ENCODE measurements at regions not wholly inside any gene's neighbourhood (a gene's known extent, or its start where the extent isn't known, plus 50 kb on each side); places are given as distances from the start of the nearest gene placed in this dataset.

DNA sequence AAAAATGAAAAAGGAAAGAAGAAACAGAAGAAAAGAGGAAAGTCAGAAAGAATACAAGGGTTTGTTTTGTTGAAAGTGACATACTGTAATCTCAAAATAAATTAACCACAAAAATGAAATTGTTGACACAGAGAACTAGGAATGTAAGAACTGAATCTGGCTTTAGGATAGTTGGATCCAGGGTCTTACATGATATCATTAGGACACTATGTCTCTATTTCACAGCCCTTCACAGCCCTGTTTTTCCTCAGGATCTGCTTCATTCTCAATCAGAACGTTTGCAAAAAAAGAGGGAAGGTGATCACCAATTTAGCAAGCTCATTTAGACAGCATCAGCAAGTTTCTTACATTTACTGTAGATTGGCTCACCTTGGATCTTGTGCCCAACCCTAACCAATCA is 188.5 kb upstream of the NREP start:
- Mint-ChIP-seq H3K36me3 (no peaks in the 10 kb centered on the region), H3K9me3 (no peaks in the 10 kb centered on the region), H3K4me3 (no peak overlapping the region), H3K27me3 (peaks cover 0 to 4% of the 10 kb centered on the region in 2 donors), H3K4me1 (no peaks in the 10 kb centered on the region), H3K27ac (no peak overlapping the region)
- WGBS (ENCODE audit: insufficient coverage), result 17% methylated on average over 1 of the region's 1 CpG
- Histone ChIP-seq H3K27ac (ENCODE audit: low read length) (no peak overlapping the region), H3K36me3 (ENCODE audit: control insufficient read depth in 2 of 2, extremely low read depth in 1 of 2, insufficient read depth in 1 of 2, low read length in 1 of 2) (no peaks in the 10 kb centered on the region), H3K9me3 (no peaks in the 10 kb centered on the region), H3K4me3 (ENCODE audit: control insufficient read depth in 1 of 2, extremely low read depth in 1 of 2, low read length in 1 of 2) (no peak overlapping the region), H3K27me3 (replicated peaks in 1 of 2; ENCODE audit: control insufficient read depth in 2 of 2, extremely low read depth in 1 of 2, insufficient read depth in 2 of 2, low read length in 1 of 2) (no peaks in the 10 kb centered on the region), H3K4me1 (ENCODE audit: control insufficient read depth in 1 of 2, extremely low read depth in 1 of 2, insufficient read depth in 2 of 2, low read length in 2 of 2) (no peaks in the 10 kb centered on the region)
- DNase-seq, result no peak
- CTCF ChIA-PET, result no interaction called here
- POLR2A ChIA-PET, result no interaction called here
- ATAC-seq (replicated peaks in 1 of 4), result no peak

DNA sequence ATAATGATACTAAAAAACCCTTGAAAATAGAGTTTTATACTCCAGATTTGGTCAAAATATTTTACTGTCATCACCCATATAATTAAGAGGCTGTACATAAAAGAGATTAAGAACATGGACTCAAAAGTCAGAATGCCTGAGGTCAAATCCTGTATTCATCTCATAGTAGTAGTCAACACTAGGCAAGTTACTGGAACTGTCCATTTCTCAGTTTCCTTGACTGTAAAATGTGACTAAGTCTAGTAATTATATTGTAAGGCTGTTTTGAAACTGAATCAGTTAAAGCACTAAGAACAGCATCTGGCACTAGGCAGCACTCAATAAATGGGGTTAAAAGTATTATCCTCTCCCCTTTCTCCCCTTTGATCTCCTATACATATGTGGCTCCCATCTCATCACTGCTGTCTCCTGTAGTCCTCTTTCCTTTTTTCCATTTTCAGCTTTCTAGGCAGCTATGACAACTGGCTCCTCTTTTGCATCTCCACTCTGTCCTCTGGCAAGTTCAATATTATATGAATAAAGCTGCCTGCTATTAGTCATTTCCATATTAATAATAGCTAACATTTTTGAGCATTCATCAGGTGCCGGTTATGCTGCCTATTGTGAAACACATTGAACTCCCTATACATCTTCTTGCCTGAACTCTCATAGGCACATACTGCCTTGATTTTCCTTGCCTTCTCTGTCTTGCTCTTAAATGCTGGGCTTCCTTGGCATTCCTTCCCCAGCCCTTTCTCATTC is 185.8 kb upstream of the NREP start:
- no peaks in the 10 kb centered on the region for H3K9me3 Mint-ChIP-seq
- no peak for ATAC-seq (replicated peaks in 1 of 4)

DNA sequence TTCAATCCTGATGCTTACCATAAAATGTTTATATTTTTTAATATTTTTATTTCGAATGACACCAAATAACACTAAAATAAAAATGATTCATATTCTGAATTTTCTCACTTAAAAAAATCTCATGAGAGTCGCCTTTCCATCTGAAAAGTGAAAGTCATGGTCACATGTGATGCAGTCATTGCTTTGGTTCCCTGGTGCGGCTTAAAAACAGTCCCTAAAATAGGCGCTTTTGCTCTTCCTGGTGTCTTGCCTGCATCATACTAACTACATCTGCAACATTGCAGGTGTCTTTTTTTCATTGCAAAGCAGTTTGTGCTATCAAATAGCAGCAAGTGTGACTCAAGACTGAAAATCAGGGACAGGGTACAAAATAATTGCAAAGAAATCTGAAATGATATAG is 185.2 kb upstream of the NREP start:
- H3K4me1 Mint-ChIP-seq, result no peaks in the 10 kb centered on the region
- H3K27me3 Mint-ChIP-seq, result no peaks in the 10 kb centered on the region
- no peaks in the 10 kb centered on the region for H3K36me3 Mint-ChIP-seq
- no peak for ATAC-seq (replicated peaks in 1 of 4)
- ChIA-PET CTCF (no interaction called here), POLR2A (no interaction called here)
- H3K4me3 ChIP-seq (ENCODE audit: control insufficient read depth in 1 of 2, extremely low read depth in 1 of 2, low read length in 1 of 2), result no peak overlapping the region
- H3K4me1 ChIP-seq (ENCODE audit: control insufficient read depth in 1 of 2, extremely low read depth in 1 of 2, insufficient read depth in 2 of 2, low read length in 2 of 2), result no peaks in the 10 kb centered on the region
- H3K4me3 Mint-ChIP-seq, result no peak overlapping the region
- no peaks in the 10 kb centered on the region for H3K9me3 Mint-ChIP-seq
- 55% methylated on average over 2 of the region's 4 CpGs for WGBS (ENCODE audit: insufficient coverage)
- no peak overlapping the region for H3K27ac ChIP-seq (ENCODE audit: low read length)
- no peaks in the 10 kb centered on the region for H3K36me3 ChIP-seq (ENCODE audit: control insufficient read depth in 2 of 2, extremely low read depth in 1 of 2, insufficient read depth in 1 of 2, low read length in 1 of 2)
- H3K27me3 ChIP-seq (replicated peaks in 1 of 2; ENCODE audit: control insufficient read depth in 2 of 2, extremely low read depth in 1 of 2, insufficient read depth in 2 of 2, low read length in 1 of 2), result no peaks in the 10 kb centered on the region
- no peak overlapping the region for H3K27ac Mint-ChIP-seq
- DNase-seq, result no peak
- H3K9me3 ChIP-seq, result no peaks in the 10 kb centered on the region

More for the DNA sequence above, 185.8 kb upstream of the NREP start:
- ChIA-PET CTCF (no interaction called here), POLR2A (interaction anchor here in 1 of 2 donors (0.5 kb wide), 1 partner anchor 237 kb away, joined by 3 read pairs; no protein-coding TSS in a partner anchor)
- Mint-ChIP-seq H3K27ac (no peak overlapping the region), H3K4me3 (no peak overlapping the region), H3K36me3 (no peaks in the 10 kb centered on the region), H3K27me3 (no peaks in the 10 kb centered on the region), H3K4me1 (no peaks in the 10 kb centered on the region)
- H3K4me1 ChIP-seq (ENCODE audit: control insufficient read depth in 1 of 2, extremely low read depth in 1 of 2, insufficient read depth in 2 of 2, low read length in 2 of 2), result no peaks in the 10 kb centered on the region
- 91% methylated on average over 1 of the region's 1 CpG for WGBS (ENCODE audit: insufficient coverage)
- no peaks in the 10 kb centered on the region for H3K27me3 ChIP-seq (replicated peaks in 1 of 2; ENCODE audit: control insufficient read depth in 2 of 2, extremely low read depth in 1 of 2, insufficient read depth in 2 of 2, low read length in 1 of 2)
- no peaks in the 10 kb centered on the region for H3K9me3 ChIP-seq
- H3K27ac ChIP-seq (ENCODE audit: low read length), result no peak overlapping the region
- no peak for DNase-seq
- H3K36me3 ChIP-seq (ENCODE audit: control insufficient read depth in 2 of 2, extremely low read depth in 1 of 2, insufficient read depth in 1 of 2, low read length in 1 of 2), result no peaks in the 10 kb centered on the region
- no peak overlapping the region for H3K4me3 ChIP-seq (ENCODE audit: control insufficient read depth in 1 of 2, extremely low read depth in 1 of 2, low read length in 1 of 2)

DNA sequence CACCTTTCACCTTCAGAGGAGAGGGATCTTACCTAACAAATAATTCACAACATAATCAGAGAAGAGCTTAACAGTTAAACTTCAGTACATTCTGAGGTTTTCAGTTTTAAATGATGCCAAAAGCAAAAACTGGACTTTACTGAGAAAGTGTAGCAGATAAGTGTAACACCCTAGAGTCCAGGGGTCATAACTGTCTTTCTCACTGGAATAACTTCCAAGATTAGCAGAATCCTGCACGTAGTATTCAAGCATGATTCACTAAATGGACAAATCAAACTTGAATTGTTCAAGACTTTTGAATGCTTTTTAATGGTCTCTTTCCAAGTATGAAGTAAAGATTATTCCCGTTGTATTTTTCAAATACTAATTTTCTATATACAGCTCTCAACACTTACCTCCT is 180.1 kb upstream of the NREP start:
- no peak overlapping the region for H3K4me3 ChIP-seq (ENCODE audit: control insufficient read depth in 1 of 2, extremely low read depth in 1 of 2, low read length in 1 of 2)
- DNase-seq (no peak), ATAC-seq (replicated peaks in 1 of 4) (no peak)
- no peaks in the 10 kb centered on the region for H3K4me1 Mint-ChIP-seq
- no peak overlapping the region for H3K27ac Mint-ChIP-seq
- CTCF ChIA-PET, result no interaction called here
- no peaks in the 10 kb centered on the region for H3K9me3 Mint-ChIP-seq
- no peaks in the 10 kb centered on the region for H3K36me3 ChIP-seq (ENCODE audit: control insufficient read depth in 2 of 2, extremely low read depth in 1 of 2, insufficient read depth in 1 of 2, low read length in 1 of 2)
- no peaks in the 10 kb centered on the region for H3K27me3 ChIP-seq (replicated peaks in 1 of 2; ENCODE audit: control insufficient read depth in 2 of 2, extremely low read depth in 1 of 2, insufficient read depth in 2 of 2, low read length in 1 of 2)
- no peaks in the 10 kb centered on the region for H3K36me3 Mint-ChIP-seq
- no CpG with 5 or more reads among the region's 2 CpGs for WGBS (ENCODE audit: insufficient coverage)
- H3K9me3 ChIP-seq, result no peaks in the 10 kb centered on the region
- no peak overlapping the region for H3K4me3 Mint-ChIP-seq
- H3K27ac ChIP-seq (ENCODE audit: low read length), result no peak overlapping the region
- POLR2A ChIA-PET, result no interaction called here
- no peaks in the 10 kb centered on the region for H3K27me3 Mint-ChIP-seq
- H3K4me1 ChIP-seq (ENCODE audit: control insufficient read depth in 1 of 2, extremely low read depth in 1 of 2, insufficient read depth in 2 of 2, low read length in 2 of 2), result no peaks in the 10 kb centered on the region

DNA sequence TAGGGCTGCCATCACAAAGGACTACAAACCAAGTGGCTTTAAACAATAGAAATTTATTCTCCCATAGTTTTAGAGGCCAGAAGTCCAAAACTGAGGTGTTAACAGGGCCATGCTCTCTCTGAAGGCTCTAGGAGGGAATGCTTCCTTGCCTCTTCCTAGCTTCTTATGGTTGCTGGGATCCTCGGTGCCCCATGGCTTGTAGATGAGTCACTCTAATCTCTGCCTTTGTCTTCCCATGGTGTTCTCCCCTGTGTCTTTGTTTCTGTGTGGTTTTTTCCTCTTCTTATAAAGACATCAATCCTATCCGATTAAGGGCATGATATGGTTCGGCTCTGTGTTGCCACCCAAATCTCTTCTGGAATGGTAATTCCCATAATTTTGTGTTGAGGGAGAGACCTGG is 178.8 kb upstream of the NREP start:
- H3K27me3 Mint-ChIP-seq, result no peaks in the 10 kb centered on the region
- POLR2A ChIA-PET, result no interaction called here
- Histone ChIP-seq H3K9me3 (no peaks in the 10 kb centered on the region), H3K27me3 (replicated peaks in 1 of 2; ENCODE audit: control insufficient read depth in 2 of 2, extremely low read depth in 1 of 2, insufficient read depth in 2 of 2, low read length in 1 of 2) (no peaks in the 10 kb centered on the region), H3K27ac (ENCODE audit: low read length) (no peak overlapping the region), H3K4me3 (ENCODE audit: control insufficient read depth in 1 of 2, extremely low read depth in 1 of 2, low read length in 1 of 2) (no peak overlapping the region), H3K36me3 (ENCODE audit: control insufficient read depth in 2 of 2, extremely low read depth in 1 of 2, insufficient read depth in 1 of 2, low read length in 1 of 2) (no peaks in the 10 kb centered on the region), H3K4me1 (ENCODE audit: control insufficient read depth in 1 of 2, extremely low read depth in 1 of 2, insufficient read depth in 2 of 2, low read length in 2 of 2) (no peaks in the 10 kb centered on the region)
- no CpG with 5 or more reads among the region's 3 CpGs for WGBS (ENCODE audit: insufficient coverage)
- no peaks in the 10 kb centered on the region for H3K4me1 Mint-ChIP-seq
- no peak overlapping the region for H3K4me3 Mint-ChIP-seq
- H3K27ac Mint-ChIP-seq, result no peak overlapping the region
- ATAC-seq (replicated peaks in 1 of 4) (no peak), DNase-seq (no peak)
- H3K36me3 Mint-ChIP-seq, result no peaks in the 10 kb centered on the region
- no peaks in the 10 kb centered on the region for H3K9me3 Mint-ChIP-seq
- CTCF ChIA-PET, result no interaction called here

DNA sequence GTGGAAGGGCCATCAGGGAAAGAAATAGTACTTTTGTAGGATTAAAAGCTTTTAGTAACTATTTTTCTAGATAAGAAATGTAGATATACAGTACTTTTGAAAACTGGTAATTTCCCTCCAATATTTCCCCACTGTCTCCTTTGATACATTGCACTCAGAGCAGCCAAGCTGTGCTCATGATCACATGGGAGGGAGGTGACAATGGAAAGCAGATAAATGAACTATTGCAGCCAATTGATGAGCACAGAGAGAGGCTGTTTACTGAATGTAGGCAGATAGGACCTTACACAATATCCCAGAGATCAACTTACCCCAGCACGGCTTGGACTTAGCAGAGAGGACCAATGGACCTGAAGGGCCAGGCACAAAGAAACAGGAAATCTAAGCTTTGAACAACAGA is 178.0 kb upstream of the NREP start:
- H3K36me3 ChIP-seq (ENCODE audit: control insufficient read depth in 2 of 2, extremely low read depth in 1 of 2, insufficient read depth in 1 of 2, low read length in 1 of 2), result no peaks in the 10 kb centered on the region
- Mint-ChIP-seq H3K36me3 (no peaks in the 10 kb centered on the region), H3K4me3 (no peak overlapping the region), H3K27ac (no peak overlapping the region), H3K27me3 (no peaks in the 10 kb centered on the region), H3K9me3 (no peaks in the 10 kb centered on the region), H3K4me1 (no peaks in the 10 kb centered on the region)
- no peaks in the 10 kb centered on the region for H3K27me3 ChIP-seq (replicated peaks in 1 of 2; ENCODE audit: control insufficient read depth in 2 of 2, extremely low read depth in 1 of 2, insufficient read depth in 2 of 2, low read length in 1 of 2)
- ChIA-PET CTCF (no interaction called here), POLR2A (interaction anchor here in 1 of 2 donors (0.6 kb wide), 1 partner anchor 11 kb away, joined by 4 read pairs; no protein-coding TSS in a partner anchor)
- H3K27ac ChIP-seq (ENCODE audit: low read length), result no peak overlapping the region
- no peaks in the 10 kb centered on the region for H3K4me1 ChIP-seq (ENCODE audit: control insufficient read depth in 1 of 2, extremely low read depth in 1 of 2, insufficient read depth in 2 of 2, low read length in 2 of 2)
- WGBS (ENCODE audit: insufficient coverage), result 80% methylated on average over 1 of the region's 1 CpG
- no peak for DNase-seq
- H3K9me3 ChIP-seq, result no peaks in the 10 kb centered on the region
- ATAC-seq (replicated peaks in 1 of 4), result no peak
- no peak overlapping the region for H3K4me3 ChIP-seq (ENCODE audit: control insufficient read depth in 1 of 2, extremely low read depth in 1 of 2, low read length in 1 of 2)

DNA sequence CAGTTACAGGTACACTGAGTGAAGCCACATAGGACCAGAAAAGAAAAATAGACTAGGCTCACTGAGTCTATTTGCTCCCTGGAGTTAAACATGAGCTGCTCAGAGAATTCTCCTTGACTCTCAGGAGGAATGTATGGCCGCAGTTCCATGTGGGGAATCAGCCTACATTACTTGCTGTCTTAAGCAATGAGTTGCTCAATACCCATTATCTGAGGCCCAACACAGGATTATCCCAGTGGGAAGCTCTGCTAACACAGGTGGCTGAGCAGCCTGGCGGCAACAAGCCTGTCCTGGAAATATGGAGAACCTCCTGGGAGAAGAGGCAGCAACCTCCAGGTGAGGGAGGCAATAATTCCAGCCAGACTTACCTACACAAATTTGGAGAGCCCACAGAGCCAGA is 177.5 kb upstream of the NREP start:
- H3K36me3 Mint-ChIP-seq, result no peaks in the 10 kb centered on the region
- ATAC-seq (replicated peaks in 1 of 4) (no peak), DNase-seq (no peak)
- ChIA-PET POLR2A (no interaction called here), CTCF (no interaction called here)
- H3K36me3 ChIP-seq (ENCODE audit: control insufficient read depth in 2 of 2, extremely low read depth in 1 of 2, insufficient read depth in 1 of 2, low read length in 1 of 2), result no peaks in the 10 kb centered on the region
- no peak overlapping the region for H3K27ac ChIP-seq (ENCODE audit: low read length)
- H3K9me3 ChIP-seq, result no peaks in the 10 kb centered on the region
- WGBS (ENCODE audit: insufficient coverage), result 94% methylated on average over 2 of the region's 2 CpGs
- H3K4me1 ChIP-seq (ENCODE audit: control insufficient read depth in 1 of 2, extremely low read depth in 1 of 2, insufficient read depth in 2 of 2, low read length in 2 of 2), result no peaks in the 10 kb centered on the region
- no peaks in the 10 kb centered on the region for H3K27me3 Mint-ChIP-seq
- no peak overlapping the region for H3K27ac Mint-ChIP-seq
- no peaks in the 10 kb centered on the region for H3K27me3 ChIP-seq (replicated peaks in 1 of 2; ENCODE audit: control insufficient read depth in 2 of 2, extremely low read depth in 1 of 2, insufficient read depth in 2 of 2, low read length in 1 of 2)
- H3K9me3 Mint-ChIP-seq, result no peaks in the 10 kb centered on the region
- H3K4me3 ChIP-seq (ENCODE audit: control insufficient read depth in 1 of 2, extremely low read depth in 1 of 2, low read length in 1 of 2), result no peak overlapping the region
- no peak overlapping the region for H3K4me3 Mint-ChIP-seq
- no peaks in the 10 kb centered on the region for H3K4me1 Mint-ChIP-seq

Data from T-cell (primary cell).